Loucy (cell line): ENCODE measurements at regions not wholly inside any gene's neighbourhood (a gene's known extent, or its start where the extent isn't known, plus 50 kb on each side); places are given as distances from the start of the nearest gene placed in this dataset.

Experiments used
- H2AFZ ChIP-seq: fragments of 200-600 bp; sonication (generic); 2 replicates; pipeline ENCODE4 v1.6.0; 2016; ENCODE audit warnings: antibody characterized with exemption, mild to moderate bottlenecking, low read length, moderate library complexity
- H3F3A ChIP-seq: fragments of 200-600 bp; 2 replicates; pipeline ENCODE4 v1.6.0; 2016; ENCODE audit warnings: antibody characterized with exemption, low read depth, mild to moderate bottlenecking
- H3K27me3 ChIP-seq: fragments of 200-600 bp; sonication (generic); 2 replicates; pipeline ENCODE4 v1.6.1; 2014; ENCODE audit warnings: low read length, mild to moderate bottlenecking; ENCODE audit not compliant: insufficient read depth, poor library complexity, severe bottlenecking
- H3K36me3 ChIP-seq: fragments of 200-600 bp; sonication (generic); 2 replicates; pipeline ENCODE4 v1.6.1; 2016; ENCODE audit warnings: low read length; ENCODE audit not compliant: insufficient read depth
- H3K4me1 ChIP-seq: fragments of 200-600 bp; sonication (generic); 2 replicates; pipeline ENCODE4 v1.5.1; 2014; ENCODE audit warnings: low read length, mild to moderate bottlenecking; ENCODE audit not compliant: insufficient read depth, poor library complexity, severe bottlenecking
- H3K4me2 ChIP-seq: fragments of 200-600 bp; sonication (generic); 2 replicates; pipeline ENCODE4 v1.6.0; 2014; ENCODE audit warnings: antibody characterized with exemption, low read length, low read depth, mild to moderate bottlenecking; ENCODE audit not compliant: poor library complexity, severe bottlenecking
- H3K4me3 ChIP-seq: fragments of 200-600 bp; sonication (generic); 2 replicates; pipeline ENCODE4 v1.5.1; 2014; ENCODE audit warnings: low read length, mild to moderate bottlenecking, mixed read lengths; ENCODE audit not compliant: poor library complexity, severe bottlenecking
- H3K79me2 ChIP-seq: fragments of 200-600 bp; sonication (generic); 2 replicates; pipeline ENCODE4 v1.6.1; 2014; ENCODE audit warnings: low read length; ENCODE audit not compliant: insufficient read depth
- H3K9ac ChIP-seq: fragments of 200-600 bp; sonication (generic); 2 replicates; pipeline ENCODE4 v1.6.0; 2014; ENCODE audit warnings: mild to moderate bottlenecking, low read depth, low read length, moderate library complexity; ENCODE audit not compliant: poor library complexity, severe bottlenecking
- H3K9me2 ChIP-seq: fragments of 200-600 bp; sonication (generic); replicated peaks from 2 replicates; pipeline ENCODE4 v1.6.1; 2016; ENCODE audit warnings: low read depth, low read length, mixed read lengths
- H3K9me3 ChIP-seq: fragments of 200-600 bp; sonication (generic); 2 replicates; pipeline ENCODE4 v1.6.1; 2014; ENCODE audit warnings: mild to moderate bottlenecking, antibody characterized with exemption, low read length, low read depth; ENCODE audit not compliant: insufficient read depth
- H4K20me1 ChIP-seq: fragments of 200-600 bp; sonication (generic); 2 replicates; pipeline ENCODE4 v1.6.0; 2014; ENCODE audit warnings: antibody characterized with exemption, low read length, mild to moderate bottlenecking; ENCODE audit not compliant: insufficient read depth, poor library complexity, severe bottlenecking
- CTCF ChIP-seq: fragments of 200-600 bp; sonication (generic); conservative IDR thresholded peaks from 2 replicates; pipeline ENCODE4 v1.5.1; 2014; ENCODE audit warnings: mild to moderate bottlenecking, antibody characterized with exemption, low read length
- EZH2phosphoT487 ChIP-seq: fragments of 200-600 bp; IDR thresholded peaks from 2 replicates; pipeline ENCODE4 v1.6.1; 2018; ENCODE audit warnings: antibody characterized with exemption, mild to moderate bottlenecking, moderate library complexity, borderline replicate concordance

- Histone ChIP-seq H3K9me3 (no peaks in the 10 kb centered on the region), H3K4me2 (no peak overlapping the region), H3K4me3 (no peak overlapping the region), H4K20me1 (no peaks in the 10 kb centered on the region), H3K9ac (no peak overlapping the region), H3K4me1 (peaks cover 4% of the 10 kb centered on the region), H2AFZ (no peak overlapping the region), H3F3A (no peaks in the 10 kb centered on the region), H3K79me2 (no peaks in the 10 kb centered on the region), H3K27me3 (no peaks in the 10 kb centered on the region), H3K9me2 (no peaks in the 10 kb centered on the region), H3K36me3 (no peaks in the 10 kb centered on the region)
- TF ChIP-seq CTCF (peak; percentile 44), EZH2phosphoT487 (no peak)
These were observed 61.0 kb upstream of the SPTLC1 start for GRCh38 chr9:92176068-92176799.

- Histone ChIP-seq H3K9me2 (no peaks in the 10 kb centered on the region), H3K79me2 (no peaks in the 10 kb centered on the region), H3F3A (no peaks in the 10 kb centered on the region), H2AFZ (no peak overlapping the region), H3K27me3 (no peaks in the 10 kb centered on the region), H3K4me2 (no peak overlapping the region), H3K4me3 (no peak overlapping the region), H4K20me1 (no peaks in the 10 kb centered on the region), H3K36me3 (no peaks in the 10 kb centered on the region), H3K4me1 (no peaks in the 10 kb centered on the region), H3K9me3 (no peaks in the 10 kb centered on the region), H3K9ac (no peak overlapping the region)
- TF ChIP-seq CTCF = no peak
- no peak for TF ChIP-seq EZH2phosphoT487
These were observed 60.2 kb upstream of the SPTLC1 start for GRCh38 chr9:92175441-92175840.

- H3K79me2 ChIP-seq = no peaks in the 10 kb centered on the region
- H3K9me3 ChIP-seq = no peaks in the 10 kb centered on the region
- H3K4me3 ChIP-seq = no peak overlapping the region
- no peaks in the 10 kb centered on the region for H3K4me1 ChIP-seq
- no peak overlapping the region for H3K9ac ChIP-seq
- no peaks in the 10 kb centered on the region for H3F3A ChIP-seq
- no peak for TF ChIP-seq EZH2phosphoT487
- TF ChIP-seq CTCF = no peak
- no peaks in the 10 kb centered on the region for H3K9me2 ChIP-seq
- no peaks in the 10 kb centered on the region for H3K27me3 ChIP-seq
- H3K4me2 ChIP-seq = no peak overlapping the region
- H3K36me3 ChIP-seq = no peaks in the 10 kb centered on the region
- H2AFZ ChIP-seq = no peak overlapping the region
- no peaks in the 10 kb centered on the region for H4K20me1 ChIP-seq
These were observed 58.1 kb upstream of the SPTLC1 start for GRCh38 chr9:92173318-92173717.
